SU-DHL-6 (cell line): ENCODE measurements at regions not wholly inside any gene's neighbourhood (a gene's known extent, or its start where the extent isn't known, plus 50 kb on each side); places are given as distances from the start of the nearest gene placed in this dataset.

Experiments used
- EZH2phosphoT487 ChIP-seq: fragments of 200-600 bp; sonication (generic), shearing (Covaris generic); conservative IDR thresholded peaks from 2 replicates; pipeline ENCODE4 v1.6.1; 2018; ENCODE audit warnings: mild to moderate bottlenecking, antibody characterized with exemption, low read length, moderate library complexity, mixed read lengths
- TF ChIP-seq, protein P1 (sequence below): fragments of 200-600 bp; sonication (generic); IDR thresholded peaks from one replicate; pipeline ENCODE4 v1.5.1; 2017; ENCODE audit warnings: antibody characterized with exemption, mild to moderate bottlenecking, low read length, moderate library complexity; ENCODE audit not compliant: insufficient read depth, poor library complexity, severe bottlenecking

DNA sequence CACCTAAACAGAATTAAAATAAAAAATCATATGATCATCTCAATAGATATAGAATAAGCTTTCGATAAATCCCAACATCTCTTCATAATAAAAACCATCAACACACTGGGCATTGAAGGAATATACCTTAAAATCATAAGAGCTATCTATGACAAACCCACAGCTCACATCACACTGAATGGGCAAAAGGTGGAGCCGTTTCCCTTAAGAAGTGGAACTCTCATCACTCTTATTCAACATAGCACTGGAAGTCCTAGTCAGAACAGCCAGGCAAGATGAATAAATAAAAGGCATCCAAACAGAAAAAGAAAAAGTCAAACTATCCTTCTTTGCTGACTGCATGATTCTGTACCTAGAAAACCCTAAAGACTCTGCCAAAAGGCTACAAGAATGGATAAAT lies 510.3 kb downstream of the ZNF804A start:
- TF ChIP-seq, protein P1, sequence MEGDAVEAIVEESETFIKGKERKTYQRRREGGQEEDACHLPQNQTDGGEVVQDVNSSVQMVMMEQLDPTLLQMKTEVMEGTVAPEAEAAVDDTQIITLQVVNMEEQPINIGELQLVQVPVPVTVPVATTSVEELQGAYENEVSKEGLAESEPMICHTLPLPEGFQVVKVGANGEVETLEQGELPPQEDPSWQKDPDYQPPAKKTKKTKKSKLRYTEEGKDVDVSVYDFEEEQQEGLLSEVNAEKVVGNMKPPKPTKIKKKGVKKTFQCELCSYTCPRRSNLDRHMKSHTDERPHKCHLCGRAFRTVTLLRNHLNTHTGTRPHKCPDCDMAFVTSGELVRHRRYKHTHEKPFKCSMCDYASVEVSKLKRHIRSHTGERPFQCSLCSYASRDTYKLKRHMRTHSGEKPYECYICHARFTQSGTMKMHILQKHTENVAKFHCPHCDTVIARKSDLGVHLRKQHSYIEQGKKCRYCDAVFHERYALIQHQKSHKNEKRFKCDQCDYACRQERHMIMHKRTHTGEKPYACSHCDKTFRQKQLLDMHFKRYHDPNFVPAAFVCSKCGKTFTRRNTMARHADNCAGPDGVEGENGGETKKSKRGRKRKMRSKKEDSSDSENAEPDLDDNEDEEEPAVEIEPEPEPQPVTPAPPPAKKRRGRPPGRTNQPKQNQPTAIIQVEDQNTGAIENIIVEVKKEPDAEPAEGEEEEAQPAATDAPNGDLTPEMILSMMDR, result no peak
- no peak for TF ChIP-seq EZH2phosphoT487
